SK-N-SH (cell line): ENCODE measurements at regions not wholly inside any gene's neighbourhood (a gene's known extent, or its start where the extent isn't known, plus 50 kb on each side); places are given as distances from the start of the nearest gene placed in this dataset.

Source experiments
- CTCF ChIA-PET: fragments of 300-600, 350-600 bp; formaldehyde crosslinking; extraction: SDS; loops from one replicate; lab custom pipeline; 2021; lab: Yijun Ruan, JAX
- POLR2A ChIA-PET: fragments of 350-600 bp; sonication (Branson Sonifier 250); formaldehyde crosslinking; extraction: SDS; loops from one replicate; lab custom pipeline; 2020; ENCODE audit warnings: antibody characterized with exemption, inconsistent platforms; lab: Yijun Ruan, JAX
- DNase-seq: peaks from one replicate; pipeline ENCODE4 v3.0.0; 2012
- H2AFZ ChIP-seq: fragments of 200-600 bp; sonication (generic); 2 replicates; pipeline ENCODE4 v1.8.1; 2016; ENCODE audit warnings: antibody characterized with exemption, mild to moderate bottlenecking, low read depth
- H3F3A ChIP-seq: fragments of 200-600 bp; sonication (generic); replicated peaks from 2 replicates; pipeline ENCODE3; 2016; ENCODE audit warnings: antibody characterized with exemption, mild to moderate bottlenecking; ENCODE audit not compliant: insufficient read depth
- H3K27ac ChIP-seq, 2 experiments: fragments of 200-500 bp in 1 of 2; fragments of 200-600 bp in 1 of 2; sonication (Bioruptor generic) in 1 of 2; sonication (generic), shearing (Covaris generic) in 1 of 2; 2 replicates each; pipeline versions ENCODE4 v1.5.1 to v1.6.1; 2014 to 2016; ENCODE audit warnings: low read depth in 2 of 2, inconsistent platforms in 1 of 2, low read length in 1 of 2, mild to moderate bottlenecking in 1 of 2, mixed read lengths in 1 of 2
- H3K27me3 ChIP-seq: fragments of 200-600 bp; sonication (generic), shearing (Covaris generic); 2 replicates; pipeline ENCODE4 v1.6.1; 2016; ENCODE audit warnings: mixed run types; ENCODE audit not compliant: insufficient read depth
- H3K36me3 ChIP-seq, 2 experiments: fragments of 200-500 bp in 1 of 2; fragments of 200-600 bp in 1 of 2; sonication (Bioruptor generic) in 1 of 2; sonication (generic) in 1 of 2; replicated peaks in 1 of 2; 2 replicates each; pipeline versions ENCODE3 to v1.5.1; 2014 to 2016; ENCODE audit warnings: low read length in 1 of 2, mild to moderate bottlenecking in 1 of 2; ENCODE audit not compliant: insufficient read depth in 2 of 2, control insufficient read depth in 1 of 2
- H3K4me1 ChIP-seq, 2 experiments: fragments of 200-500 bp in 1 of 2; fragments of 200-600 bp in 1 of 2; sonication (Bioruptor generic) in 1 of 2; sonication (generic), shearing (Covaris generic) in 1 of 2; 2 replicates each; pipeline versions ENCODE4 v1.5.1 to v1.6.1; 2014 to 2016; ENCODE audit warnings: low read depth in 1 of 2, low read length in 1 of 2, mixed run types in 1 of 2; ENCODE audit not compliant: insufficient read depth in 2 of 2, control insufficient read depth in 1 of 2
- H3K4me2 ChIP-seq: fragments of 200-600 bp; sonication (generic), shearing (Covaris generic); 2 replicates; pipeline ENCODE4 v1.6.1; 2017; ENCODE audit warnings: mixed run types
- H3K4me3 ChIP-seq, 2 experiments: fragments of 200-500 bp in 1 of 2; fragments of 200-600 bp in 1 of 2; sonication (Bioruptor generic) in 1 of 2; sonication (generic), shearing (Covaris generic) in 1 of 2; 2 replicates each; pipeline versions ENCODE4 v1.5.1 to v1.8.1; 2014 to 2016; ENCODE audit warnings: low read depth in 2 of 2, inconsistent platforms in 1 of 2, low read length in 1 of 2, mild to moderate bottlenecking in 1 of 2, mixed read lengths in 1 of 2, moderate library complexity in 1 of 2
- H3K79me2 ChIP-seq: fragments of 200-600 bp; sonication (generic); 2 replicates; pipeline ENCODE4 v1.8.1; 2017; ENCODE audit warnings: mild to moderate bottlenecking; ENCODE audit not compliant: insufficient read depth
- H3K9ac ChIP-seq: fragments of 200-600 bp; sonication (generic); 2 replicates; pipeline ENCODE4 v1.6.1; 2017; ENCODE audit warnings: mixed run types
- H3K9me2 ChIP-seq: fragments of 200-600 bp; sonication (generic); 2 replicates; pipeline ENCODE4 v1.6.1; 2017; ENCODE audit warnings: mixed run types
- H3K9me3 ChIP-seq: fragments of 200-600 bp; sonication (generic); 2 replicates; pipeline ENCODE4 v1.6.1; 2017; ENCODE audit warnings: mixed run types, mild to moderate bottlenecking, moderate library complexity
- H4K20me1 ChIP-seq: fragments of 200-600 bp; sonication (generic); 2 replicates; pipeline ENCODE4 v1.6.1; 2017; ENCODE audit warnings: mild to moderate bottlenecking, mixed run types; ENCODE audit not compliant: insufficient read depth
- CTCF ChIP-seq: fragments of 200-600 bp; sonication (generic); IDR thresholded peaks from 2 replicates; pipeline ENCODE4 v1.6.1; 2017; ENCODE audit warnings: antibody characterized with exemption, mild to moderate bottlenecking, moderate library complexity
- EP300 ChIP-seq, 2 experiments: IDR thresholded peaks; 2 replicates each; pipeline versions ENCODE4 v1.4.0 to v1.6.1; 2012; ENCODE audit warnings: borderline replicate concordance in 1 of 2, low read depth in 1 of 2, low read length in 1 of 2
- FOXM1 ChIP-seq: IDR thresholded peaks from 2 replicates; pipeline ENCODE4 v1.4.0; 2012; ENCODE audit warnings: low read depth, mild to moderate bottlenecking
- MXI1 ChIP-seq: IDR thresholded peaks from 2 replicates; pipeline ENCODE4 v1.6.1; 2012; ENCODE audit warnings: mild to moderate bottlenecking, low read depth, low read length, improper control_type of control experiment
- NFIC ChIP-seq: IDR thresholded peaks from 2 replicates; pipeline ENCODE4 v1.4.0; 2012; ENCODE audit warnings: borderline replicate concordance
- NRF1 ChIP-seq: IDR thresholded peaks from 2 replicates; pipeline ENCODE4 v1.6.1; 2012; ENCODE audit warnings: low read depth, mild to moderate bottlenecking, low read length
- REST ChIP-seq: IDR thresholded peaks from 2 replicates; pipeline ENCODE4 v1.6.1; 2012; ENCODE audit warnings: mild to moderate bottlenecking, low read depth, low read length, moderate library complexity
- TCF12 ChIP-seq: IDR thresholded peaks from 2 replicates; pipeline ENCODE4 v1.4.0; 2012
- TEAD4 ChIP-seq: IDR thresholded peaks from 2 replicates; pipeline ENCODE4 v1.4.0; 2012; ENCODE audit warnings: mild to moderate bottlenecking, borderline replicate concordance; ENCODE audit not compliant: insufficient read depth
- YY1 ChIP-seq: IDR thresholded peaks from 2 replicates; pipeline ENCODE4 v1.4.0; 2012; ENCODE audit warnings: low read depth, mild to moderate bottlenecking
- WGBS: methylation state at CpG from one replicate; pipeline ENCODE4 v1.1.6; 2017; ENCODE audit warnings: low lambda C conversion rate; 5-methylcytosine and 5-hydroxymethylcytosine counted together

GRCh38 chr9:107123389-107123788 lies 159.7 kb upstream of the RAD23B start:
- Histone ChIP-seq H3K27ac (no peak overlapping the region), H3F3A (no peaks in the 10 kb centered on the region), H3K9me3 (no peaks in the 10 kb centered on the region), H2AFZ (no peak overlapping the region), H3K4me2 (no peak overlapping the region), H3K4me3 (no peak overlapping the region), H4K20me1 (no peaks in the 10 kb centered on the region), H3K36me3 (no peaks in the 10 kb centered on the region), H3K79me2 (no peaks in the 10 kb centered on the region), H3K27me3 (no peaks in the 10 kb centered on the region; the same call in 1 of the 2 replicates), H3K9me2 (no peaks in the 10 kb centered on the region), H3K9ac (no peak overlapping the region), H3K4me1 (no peaks in the 10 kb centered on the region)
- DNase-seq, result no peak
- ChIA-PET POLR2A (no interaction called here), CTCF (interaction anchor here (0.7 to 1.2 kb wide), 3 partner anchors 10 to 753 kb away, joined by 3 to 4 read pairs (median 3); no protein-coding TSS in a partner anchor)
- no peak for TF ChIP-seq FOXM1
- TF ChIP-seq EP300 (IDR thresholded peaks at IDR 0.05; ENCODE audit: borderline replicate concordance in 1 of 2, low read depth in 1 of 2, low read length in 1 of 2), result no peak
- TF ChIP-seq YY1, result no peak
- TF ChIP-seq TCF12, result no peak
- TF ChIP-seq NRF1, result no peak
- TF ChIP-seq CTCF, result no peak
- TF ChIP-seq NFIC, result no peak
- no peak for TF ChIP-seq MXI1
- TF ChIP-seq TEAD4, result no peak

- CTCF ChIA-PET, result interaction anchor here (4.2 kb wide), 1 partner anchor 10 kb away, joined by 24 read pairs; no protein-coding TSS in a partner anchor
- Histone ChIP-seq H3K9me3 (no peaks in the 10 kb centered on the region), H3K36me3 (no peaks in the 10 kb centered on the region), H2AFZ (no peak overlapping the region), H4K20me1 (no peaks in the 10 kb centered on the region), H3F3A (no peaks in the 10 kb centered on the region), H3K4me2 (no peak overlapping the region), H3K9ac (no peak overlapping the region), H3K9me2 (no peaks in the 10 kb centered on the region), H3K4me1 (peaks cover 0 to 7% of the 10 kb centered on the region in 2 experiments; a peak in 1 of 4 replicates), H3K27me3 (no peaks in the 10 kb centered on the region; the same call in 1 of the 2 replicates), H3K4me3 (no peak overlapping the region), H3K27ac (no peak overlapping the region), H3K79me2 (no peaks in the 10 kb centered on the region)
- TF ChIP-seq CTCF (no peak), REST (0 out of 2 replicates have a peak, but pooled peaks have one; percentile 27), NFIC (no peak)
- POLR2A ChIA-PET, result no interaction called here
- DNase-seq, result no peak
- 44% methylated on average over 5 of the region's 5 CpGs for WGBS
Observed at GRCh38 chr9:107127608-107128007, 155.5 kb upstream of the RAD23B start.
